ENCODE measurements at regions not wholly inside any gene's neighbourhood (a gene's known extent, or its start where the extent isn't known, plus 50 kb on each side); places are given as distances from the start of the nearest gene placed in this dataset.
A peak's percentile ranks its signal among the peaks of the same experiment; 100 is the strongest.

DNA sequence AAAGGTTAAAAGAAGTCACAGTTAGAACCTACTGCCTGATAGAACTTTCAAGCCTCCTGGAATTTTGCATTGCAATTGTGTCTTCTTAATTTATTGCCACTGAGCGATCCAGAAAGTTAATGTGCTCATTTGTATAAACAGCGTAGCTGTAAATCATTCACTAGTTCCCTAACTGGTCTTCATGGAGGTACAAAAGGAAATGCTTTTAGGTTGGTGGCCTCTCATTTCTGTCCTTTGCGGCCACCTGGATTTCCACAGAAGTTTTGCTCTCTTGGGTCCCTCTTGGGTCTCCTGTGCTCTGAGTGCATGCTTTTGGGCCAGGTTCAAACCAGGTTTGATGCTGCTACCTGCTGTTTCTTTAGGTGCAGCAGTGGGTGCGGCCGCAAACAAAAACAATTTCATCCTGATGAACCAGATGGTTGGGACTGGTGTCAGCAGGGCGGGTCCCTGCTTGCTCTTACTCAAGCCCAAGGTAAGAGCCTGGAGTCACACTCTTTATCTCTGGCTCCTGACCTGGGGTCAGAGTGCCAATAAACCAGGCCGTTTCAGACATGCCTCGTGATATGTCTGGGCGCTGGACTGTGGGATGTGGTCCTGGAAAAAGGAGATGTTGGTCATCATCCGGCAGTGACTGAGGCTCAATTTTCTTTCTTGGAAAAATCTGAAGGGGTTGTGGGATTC lies 270.1 kb downstream of the PTTG2 start:
- H3K27ac ChIP-seq = no peak overlapping the region
- 55% methylated on average over 8 of the region's 10 CpGs for WGBS (ENCODE audit: insufficient coverage, low coverage, low lambda C conversion rate, missing lambda C conversion rate)
- TF ChIP-seq, protein P1, sequence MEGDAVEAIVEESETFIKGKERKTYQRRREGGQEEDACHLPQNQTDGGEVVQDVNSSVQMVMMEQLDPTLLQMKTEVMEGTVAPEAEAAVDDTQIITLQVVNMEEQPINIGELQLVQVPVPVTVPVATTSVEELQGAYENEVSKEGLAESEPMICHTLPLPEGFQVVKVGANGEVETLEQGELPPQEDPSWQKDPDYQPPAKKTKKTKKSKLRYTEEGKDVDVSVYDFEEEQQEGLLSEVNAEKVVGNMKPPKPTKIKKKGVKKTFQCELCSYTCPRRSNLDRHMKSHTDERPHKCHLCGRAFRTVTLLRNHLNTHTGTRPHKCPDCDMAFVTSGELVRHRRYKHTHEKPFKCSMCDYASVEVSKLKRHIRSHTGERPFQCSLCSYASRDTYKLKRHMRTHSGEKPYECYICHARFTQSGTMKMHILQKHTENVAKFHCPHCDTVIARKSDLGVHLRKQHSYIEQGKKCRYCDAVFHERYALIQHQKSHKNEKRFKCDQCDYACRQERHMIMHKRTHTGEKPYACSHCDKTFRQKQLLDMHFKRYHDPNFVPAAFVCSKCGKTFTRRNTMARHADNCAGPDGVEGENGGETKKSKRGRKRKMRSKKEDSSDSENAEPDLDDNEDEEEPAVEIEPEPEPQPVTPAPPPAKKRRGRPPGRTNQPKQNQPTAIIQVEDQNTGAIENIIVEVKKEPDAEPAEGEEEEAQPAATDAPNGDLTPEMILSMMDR (IDR thresholded peaks at IDR 0.05) = no peak
- no peak for TF ChIP-seq POLR2A (IDR thresholded peaks at IDR 0.05)
- H3K36me3 ChIP-seq = no peaks in the 10 kb centered on the region
- no peaks in the 10 kb centered on the region for H3K9me3 ChIP-seq
- DNase-seq (peak in 2 of 3 donors; percentile 31 to 52), ATAC-seq (peak; percentile 34 to 77 (median 66))
- no peaks in the 10 kb centered on the region for H3K27me3 ChIP-seq
- peaks cover 0 to 23% (median 9%) of the 10 kb centered on the region in 4 donors for H3K4me1 ChIP-seq
- intact Hi-C loops (cut with DNase I) = no loop called here
- no peak overlapping the region for H3K4me3 ChIP-seq

GRCh38 chr4:38230821-38231563 lies 270.8 kb downstream of the PTTG2 start:
- peaks cover 0 to 15% (median 5%) of the 10 kb centered on the region in 4 donors for H3K4me1 ChIP-seq
- intact Hi-C loops (cut with DNase I) = no loop called here
- TF ChIP-seq POLR2A (IDR thresholded peaks at IDR 0.05) = no peak
- TF ChIP-seq, protein P1 (IDR thresholded peaks at IDR 0.05) = no peak
- DNase-seq (no peak), ATAC-seq (no peak)
- whole genome bisulfite sequencing (ENCODE audit: insufficient coverage, low coverage, low lambda C conversion rate, missing lambda C conversion rate) = 75% methylated on average over 5 of the region's 7 CpGs
- H3K9me3 ChIP-seq = no peaks in the 10 kb centered on the region
- no peaks in the 10 kb centered on the region for H3K27me3 ChIP-seq
- no peak overlapping the region for H3K4me3 ChIP-seq
- H3K27ac ChIP-seq = no peak overlapping the region
- no peaks in the 10 kb centered on the region for H3K36me3 ChIP-seq

DNA sequence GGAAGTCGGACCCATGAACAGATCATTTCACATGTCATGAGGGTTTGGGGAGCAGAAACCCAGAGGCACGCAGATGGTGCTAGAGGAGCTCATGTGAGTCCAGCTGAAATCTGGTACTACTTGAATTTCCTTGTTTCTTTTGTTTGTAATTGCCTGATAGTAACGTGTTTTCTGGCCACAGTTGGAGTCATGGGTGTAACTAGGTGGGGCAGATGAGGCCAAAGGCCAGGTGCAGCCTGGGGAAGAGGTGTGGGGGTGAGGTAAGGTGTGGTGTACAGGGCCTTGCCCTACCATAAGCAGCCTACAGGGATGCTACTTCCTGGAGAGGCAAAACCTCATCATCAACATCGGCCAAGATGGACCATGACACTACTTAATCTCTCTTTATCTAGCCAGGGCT lies 271.4 kb downstream of the PTTG2 start:
- Histone ChIP-seq H3K9me3 (no peaks in the 10 kb centered on the region), H3K27ac (no peak overlapping the region), H3K27me3 (no peaks in the 10 kb centered on the region), H3K36me3 (no peaks in the 10 kb centered on the region), H3K4me1 (peaks cover 0 to 9% (median 2%) of the 10 kb centered on the region in 4 donors), H3K4me3 (no peak overlapping the region)
- 64% methylated on average over 2 of the region's 4 CpGs for WGBS (ENCODE audit: insufficient coverage, low coverage, low lambda C conversion rate, missing lambda C conversion rate)
- intact Hi-C loops (cut with DNase I) = no loop called here
- peak in 1 of 4 donors; percentile 26 for ATAC-seq
- no peak for DNase-seq
- no peak for TF ChIP-seq POLR2A (IDR thresholded peaks at IDR 0.05)
- TF ChIP-seq, protein P1 (IDR thresholded peaks at IDR 0.05) = no peak

- H3K9me3 ChIP-seq = no peaks in the 10 kb centered on the region
Observed at GRCh38 chr4:38232741-38233140, 272.5 kb downstream of the PTTG2 start.

More at GRCh38 chr4:38232741-38233140, 272.5 kb downstream of the PTTG2 start:
- intact Hi-C loops (cut with DNase I) = no loop called here
- no peak for ATAC-seq
- H3K36me3 ChIP-seq = no peaks in the 10 kb centered on the region
- no peak for TF ChIP-seq POLR2A (IDR thresholded peaks at IDR 0.05)
- TF ChIP-seq, protein P1 (IDR thresholded peaks at IDR 0.05) = no peak
- H3K27me3 ChIP-seq = no peaks in the 10 kb centered on the region
- H3K4me1 ChIP-seq = peaks cover 0 to 4% (median under 1%) of the 10 kb centered on the region in 4 donors
- H3K4me3 ChIP-seq = no peak overlapping the region
- H3K27ac ChIP-seq = no peak overlapping the region
- DNase-seq = no peak

All from right lobe of liver (tissue), 6 donors.